Muscle of leg (tissue), 3 donors: ENCODE measurements at regions not wholly inside any gene's neighbourhood (a gene's known extent, or its start where the extent isn't known, plus 50 kb on each side); places are given as distances from the start of the nearest gene placed in this dataset.

Experiments
- DNase-seq: peaks from one replicate; pipeline ENCODE4 v3.0.0; 2013
- H3K27ac ChIP-seq: one replicate; pipeline ENCODE4 v1.5.1; 2013; ENCODE audit warnings: mild to moderate bottlenecking, low read length, control low read depth
- H3K27me3 ChIP-seq: one replicate; pipeline ENCODE4 v1.6.1; 2013; ENCODE audit warnings: low read length; ENCODE audit not compliant: control insufficient read depth, insufficient read depth
- H3K36me3 ChIP-seq: one replicate; pipeline ENCODE4 v1.6.1; 2013; ENCODE audit warnings: low read length; ENCODE audit not compliant: control insufficient read depth, insufficient read depth
- H3K4me1 ChIP-seq: one replicate; pipeline ENCODE4 v1.6.1; 2013; ENCODE audit warnings: low read length; ENCODE audit not compliant: control insufficient read depth, insufficient read depth
- H3K4me3 ChIP-seq: one replicate; pipeline ENCODE4 v1.5.1; 2013; ENCODE audit warnings: low read length, control low read depth
- H3K9me3 ChIP-seq: replicated peaks from 2 replicates; pipeline ENCODE4 v1.6.1; 2013; ENCODE audit warnings: low read depth, low read length; ENCODE audit not compliant: control insufficient read depth
- WGBS: methylation state at CpG from one replicate; pipeline ENCODE4 v1.1.5; 2013; ENCODE audit warnings: missing lambda C conversion rate; ENCODE audit not compliant: insufficient coverage; 5-methylcytosine and 5-hydroxymethylcytosine counted together

- Histone ChIP-seq H3K36me3 (no peaks in the 10 kb centered on the region), H3K4me3 (no peak overlapping the region), H3K9me3 (no peaks in the 10 kb centered on the region), H3K27ac (peak overlapping the region; percentile 56), H3K4me1 (peaks cover 2% of the 10 kb centered on the region), H3K27me3 (no peaks in the 10 kb centered on the region)
- DNase-seq, result peak; percentile 95
- 20% methylated on average over 1 of the region's 4 CpGs for WGBS
These were observed 1273.9 kb upstream of the MAP3K7 start for GRCh38 chr6:91860541-91861335.

- Histone ChIP-seq H3K27ac (no peak overlapping the region), H3K36me3 (no peaks in the 10 kb centered on the region), H3K27me3 (no peaks in the 10 kb centered on the region), H3K4me1 (no peaks in the 10 kb centered on the region), H3K4me3 (no peak overlapping the region), H3K9me3 (no peaks in the 10 kb centered on the region)
- WGBS, result no CpG with 5 or more reads among the region's 1 CpG
- peak; percentile 58 for DNase-seq
These were observed 1265.4 kb upstream of the MAP3K7 start for GRCh38 chr6:91852252-91852651.

GRCh38 chr6:91834813-91835212 is 1247.9 kb upstream of the MAP3K7 start:
- Histone ChIP-seq H3K27me3 (no peaks in the 10 kb centered on the region), H3K36me3 (no peaks in the 10 kb centered on the region), H3K4me1 (no peaks in the 10 kb centered on the region), H3K9me3 (no peaks in the 10 kb centered on the region), H3K4me3 (no peak overlapping the region), H3K27ac (no peak overlapping the region)
- no CpG with 5 or more reads among the region's 2 CpGs for WGBS
- DNase-seq, result no peak

- Histone ChIP-seq H3K9me3 (no peaks in the 10 kb centered on the region), H3K36me3 (no peaks in the 10 kb centered on the region), H3K4me1 (no peaks in the 10 kb centered on the region), H3K4me3 (no peak overlapping the region), H3K27me3 (no peaks in the 10 kb centered on the region), H3K27ac (no peak overlapping the region)
- no peak for DNase-seq
- WGBS, result no CpG with 5 or more reads among the region's 2 CpGs
These were observed 1240.3 kb upstream of the MAP3K7 start for GRCh38 chr6:91827151-91827550.

- H3K27ac ChIP-seq, result no peak overlapping the region
- no peaks in the 10 kb centered on the region for H3K27me3 ChIP-seq
- H3K4me1 ChIP-seq, result no peaks in the 10 kb centered on the region
- H3K4me3 ChIP-seq, result no peak overlapping the region
- no peak for DNase-seq
- no peaks in the 10 kb centered on the region for H3K36me3 ChIP-seq
- 100% methylated on average over 2 of the region's 2 CpGs for WGBS
- no peaks in the 10 kb centered on the region for H3K9me3 ChIP-seq
These were observed 1239.3 kb upstream of the MAP3K7 start for GRCh38 chr6:91826128-91826527.

- no peaks in the 10 kb centered on the region for H3K36me3 ChIP-seq
- no peak for DNase-seq
- no peaks in the 10 kb centered on the region for H3K9me3 ChIP-seq
- no peaks in the 10 kb centered on the region for H3K4me1 ChIP-seq
- no peak overlapping the region for H3K27ac ChIP-seq
- H3K27me3 ChIP-seq, result no peaks in the 10 kb centered on the region
- H3K4me3 ChIP-seq, result no peak overlapping the region
These were observed 1237.5 kb upstream of the MAP3K7 start for GRCh38 chr6:91824331-91824730.

GRCh38 chr6:91822581-91822980 is 1235.7 kb upstream of the MAP3K7 start:
- Histone ChIP-seq H3K27me3 (no peaks in the 10 kb centered on the region), H3K4me3 (no peak overlapping the region), H3K9me3 (no peaks in the 10 kb centered on the region), H3K36me3 (no peaks in the 10 kb centered on the region), H3K4me1 (no peaks in the 10 kb centered on the region), H3K27ac (no peak overlapping the region)
- DNase-seq, result no peak

- 98% methylated on average over 17 of the region's 18 CpGs for WGBS
- no peaks in the 10 kb centered on the region for H3K9me3 ChIP-seq
- no peaks in the 10 kb centered on the region for H3K36me3 ChIP-seq
- H3K27ac ChIP-seq, result no peak overlapping the region
- no peaks in the 10 kb centered on the region for H3K27me3 ChIP-seq
- no peaks in the 10 kb centered on the region for H3K4me1 ChIP-seq
- DNase-seq, result no peak
- no peak overlapping the region for H3K4me3 ChIP-seq
These were observed 1229.5 kb upstream of the MAP3K7 start for GRCh38 chr6:91816335-91816734.

- H3K27ac ChIP-seq, result no peak overlapping the region
- DNase-seq, result peak; percentile 24
- H3K9me3 ChIP-seq, result no peaks in the 10 kb centered on the region
- H3K4me3 ChIP-seq, result no peak overlapping the region
- WGBS, result no CpG with 5 or more reads among the region's 3 CpGs
- H3K36me3 ChIP-seq, result no peaks in the 10 kb centered on the region
- H3K27me3 ChIP-seq, result no peaks in the 10 kb centered on the region
- no peaks in the 10 kb centered on the region for H3K4me1 ChIP-seq
These were observed 1226.8 kb upstream of the MAP3K7 start for GRCh38 chr6:91813641-91814040.

GRCh38 chr6:91812596-91813274 is 1225.9 kb upstream of the MAP3K7 start:
- Histone ChIP-seq H3K27me3 (no peaks in the 10 kb centered on the region), H3K27ac (no peak overlapping the region), H3K9me3 (no peaks in the 10 kb centered on the region), H3K4me1 (no peaks in the 10 kb centered on the region), H3K4me3 (no peak overlapping the region), H3K36me3 (no peaks in the 10 kb centered on the region)
- 0% methylated on average over 1 of the region's 1 CpG for WGBS
- DNase-seq, result peak; percentile 92
